Mesenchymal stem cell (in vitro differentiated cells and primary cell): ENCODE measurements at regions not wholly inside any gene's neighbourhood (a gene's known extent, or its start where the extent isn't known, plus 50 kb on each side); places are given as distances from the start of the nearest gene placed in this dataset.

Experiments
- DNase-seq: peaks from one replicate; pipeline ENCODE4 v3.0.0-alpha.2; 2013
- H2AFZ ChIP-seq: one replicate; pipeline ENCODE4 v1.6.1; 2013; ENCODE audit warnings: low read depth, mild to moderate bottlenecking, control low read depth, inconsistent platforms, low read length, moderate library complexity
- H2AK5ac ChIP-seq: 2 replicates; pipeline ENCODE4 v1.6.1; 2013; ENCODE audit warnings: low read length, moderate library complexity, mild to moderate bottlenecking, inconsistent platforms; ENCODE audit not compliant: severe bottlenecking
- H2BK120ac ChIP-seq: one replicate; pipeline ENCODE4 v1.6.1; 2013; ENCODE audit warnings: low read depth, mild to moderate bottlenecking, inconsistent platforms, low read length, moderate library complexity
- H2BK12ac ChIP-seq, 2 experiments: one replicate each; pipeline ENCODE4 v1.6.1; 2013; ENCODE audit warnings: inconsistent platforms in 2 of 2, low read length in 2 of 2, mild to moderate bottlenecking in 2 of 2, moderate library complexity in 2 of 2, control low read depth in 1 of 2
- H2BK15ac ChIP-seq: one replicate; pipeline ENCODE4 v1.6.1; 2013; ENCODE audit warnings: mild to moderate bottlenecking, low read depth, inconsistent platforms; ENCODE audit not compliant: poor library complexity, severe bottlenecking
- H2BK5ac ChIP-seq: 2 replicates; pipeline ENCODE4 v1.6.1; 2013; ENCODE audit warnings: low read depth, mild to moderate bottlenecking, low read length, control low read depth, inconsistent platforms; ENCODE audit not compliant: poor library complexity, severe bottlenecking
- H3K14ac ChIP-seq, 2 experiments: one replicate each; pipeline ENCODE4 v1.6.1; 2013; ENCODE audit warnings: inconsistent platforms in 2 of 2, low read length in 2 of 2, control low read depth in 1 of 2, mild to moderate bottlenecking in 1 of 2, moderate library complexity in 1 of 2
- H3K18ac ChIP-seq, 2 experiments: one replicate each; pipeline ENCODE4 v1.6.1; 2013; ENCODE audit warnings: inconsistent platforms in 2 of 2, low read length in 2 of 2, control low read depth in 1 of 2, low read depth in 1 of 2, mild to moderate bottlenecking in 1 of 2
- H3K23ac ChIP-seq, 2 experiments: one replicate each; pipeline ENCODE4 v1.6.1; 2013; ENCODE audit warnings: inconsistent platforms in 2 of 2, low read length in 2 of 2, mild to moderate bottlenecking in 2 of 2, moderate library complexity in 2 of 2, control low read depth in 1 of 2
- H3K27ac ChIP-seq: 2 replicates; pipeline ENCODE4 v1.5.1; 2013; ENCODE audit warnings: mild to moderate bottlenecking, moderate library complexity, low read length, control low read depth, inconsistent platforms; ENCODE audit not compliant: poor library complexity, severe bottlenecking
- H3K27me3 ChIP-seq, 2 experiments: 2 replicates each; pipeline versions ENCODE4 v1.6.1 to v1.7.0; 2013; ENCODE audit warnings: low read length in 2 of 2, mild to moderate bottlenecking in 2 of 2, moderate library complexity in 2 of 2, control low read depth in 1 of 2, inconsistent platforms in 1 of 2; ENCODE audit not compliant: control insufficient read depth in 1 of 2, insufficient read depth in 1 of 2
- H3K36me3 ChIP-seq, 2 experiments: 2 replicates each; pipeline versions ENCODE4 v1.6.1 to v1.7.0; 2013; ENCODE audit warnings: low read length in 2 of 2, control low read depth in 1 of 2, inconsistent platforms in 1 of 2, low read depth in 1 of 2, mild to moderate bottlenecking in 1 of 2; ENCODE audit not compliant: insufficient read depth in 2 of 2, control insufficient read depth in 1 of 2
- H3K4ac ChIP-seq, 2 experiments: one replicate each; pipeline ENCODE4 v1.6.1; 2013; ENCODE audit warnings: inconsistent platforms in 2 of 2, low read length in 2 of 2, mild to moderate bottlenecking in 2 of 2, moderate library complexity in 2 of 2, control low read depth in 1 of 2, low read depth in 1 of 2
- H3K4me1 ChIP-seq: 2 replicates; pipeline ENCODE4 v1.6.1; 2013; ENCODE audit warnings: low read depth, low read length, control low read depth; ENCODE audit not compliant: control insufficient read depth, insufficient read depth
- H3K4me2 ChIP-seq: 2 replicates; pipeline ENCODE4 v1.6.1; 2013; ENCODE audit warnings: low read length, mild to moderate bottlenecking, inconsistent platforms; ENCODE audit not compliant: poor library complexity, severe bottlenecking
- H3K4me3 ChIP-seq, 2 experiments: 2 replicates each; pipeline versions ENCODE4 v1.5.1 to v1.7.0; 2013; ENCODE audit warnings: low read length in 2 of 2, mild to moderate bottlenecking in 2 of 2, control low read depth in 1 of 2, low read depth in 1 of 2; ENCODE audit not compliant: insufficient read depth in 1 of 2
- H3K79me1 ChIP-seq: replicated peaks from 2 replicates; pipeline ENCODE4 v1.6.1; 2013; ENCODE audit warnings: mild to moderate bottlenecking, control low read depth, low read length, inconsistent platforms; ENCODE audit not compliant: poor library complexity, severe bottlenecking
- H3K9ac ChIP-seq: 2 replicates; pipeline ENCODE4 v1.7.0; 2013; ENCODE audit warnings: mild to moderate bottlenecking, low read length, moderate library complexity
- H3K9me3 ChIP-seq: 2 replicates; pipeline ENCODE4 v1.7.0; 2013; ENCODE audit warnings: mild to moderate bottlenecking, low read length; ENCODE audit not compliant: control insufficient read depth
- H4K8ac ChIP-seq: one replicate; pipeline ENCODE4 v1.6.1; 2013; ENCODE audit warnings: inconsistent platforms, mild to moderate bottlenecking, low read length, moderate library complexity
- H4K91ac ChIP-seq: one replicate; pipeline ENCODE4 v1.6.1; 2013; ENCODE audit warnings: mild to moderate bottlenecking, low read length, inconsistent platforms
- WGBS: methylation state at CpG from one replicate; pipeline ENCODE4 v1.1.7; 2013; ENCODE audit warnings: mixed read lengths; 5-methylcytosine and 5-hydroxymethylcytosine counted together

DNA sequence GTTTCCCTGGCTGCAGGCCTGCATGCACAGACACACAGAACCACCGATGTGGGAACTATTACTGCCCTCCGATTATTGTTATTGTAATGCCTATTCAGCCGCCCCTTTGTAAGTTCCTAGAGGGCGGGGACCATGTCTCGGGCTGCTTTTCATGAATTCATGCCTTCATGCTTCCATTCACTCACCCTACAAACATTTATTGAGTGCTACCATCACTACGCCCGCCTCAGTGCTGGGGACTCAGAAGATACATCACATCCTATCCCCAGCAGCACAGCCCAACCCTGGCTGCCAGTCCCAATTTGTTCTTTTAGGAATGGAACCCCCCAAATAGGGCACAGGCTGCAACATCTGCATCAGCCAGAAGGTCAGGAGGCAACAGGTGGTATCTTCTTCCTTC lies 75.9 kb downstream of the FOXA2 start:
- Histone ChIP-seq H3K4me2 (no peak overlapping the region), H3K18ac (no peak overlapping the region), H2AK5ac (no peak overlapping the region), H3K4ac (no peak overlapping the region), H3K23ac (no peak overlapping the region), H3K27me3 (peaks cover 6 to 8% of the 10 kb centered on the region in 2 experiments), H3K27ac (no peak overlapping the region), H4K91ac (no peak overlapping the region), H3K14ac (no peak overlapping the region), H3K79me1 (no peaks in the 10 kb centered on the region), H2BK5ac (no peak overlapping the region), H2BK120ac (no peak overlapping the region), H3K9me3 (no peaks in the 10 kb centered on the region), H3K4me1 (no peaks in the 10 kb centered on the region), H3K4me3 (no peak overlapping the region), H2AFZ (no peak overlapping the region), H3K36me3 (no peaks in the 10 kb centered on the region), H3K9ac (no peak overlapping the region), H2BK15ac (no peak overlapping the region), H4K8ac (no peak overlapping the region), H2BK12ac (no peak overlapping the region)
- WGBS: 59% methylated on average over 7 of the region's 7 CpGs
- DNase-seq: no peak

DNA sequence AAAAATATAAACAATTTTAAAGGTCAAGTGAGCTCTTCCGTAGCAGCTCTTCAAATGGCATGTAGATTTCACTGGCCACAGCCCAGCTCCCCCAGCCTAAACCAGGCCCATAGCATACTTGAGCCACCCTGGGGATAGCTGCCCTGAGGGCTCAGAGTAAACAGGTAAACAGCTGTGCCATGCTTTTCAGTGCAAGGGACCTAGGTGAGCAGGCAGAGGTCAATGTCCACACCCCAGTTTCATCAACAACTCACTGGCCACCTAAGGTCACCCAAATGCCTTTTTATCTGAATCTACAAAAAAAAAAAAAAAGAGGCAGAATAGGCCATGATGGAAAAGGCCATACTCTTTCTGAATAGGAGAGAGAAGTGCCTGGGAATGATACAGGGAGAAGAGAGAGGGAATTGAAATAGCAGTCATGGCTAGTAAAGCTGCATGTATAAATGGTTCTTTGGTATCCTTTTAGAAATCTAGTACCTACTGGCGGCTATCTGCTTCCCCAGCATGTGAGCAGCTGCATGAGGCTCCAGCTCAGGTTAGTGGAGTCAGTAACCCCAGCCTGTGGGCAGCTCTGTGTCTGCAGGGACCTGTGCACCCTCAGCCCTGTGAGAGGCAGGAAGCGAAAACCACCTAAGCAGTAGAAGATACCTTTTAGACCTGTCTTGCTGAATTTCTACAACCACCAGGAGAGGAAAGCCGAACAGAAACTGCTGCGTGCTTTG lies 77.0 kb downstream of the FOXA2 start:
- Histone ChIP-seq H2BK15ac (no peak overlapping the region), H3K36me3 (no peaks in the 10 kb centered on the region)

DNA sequence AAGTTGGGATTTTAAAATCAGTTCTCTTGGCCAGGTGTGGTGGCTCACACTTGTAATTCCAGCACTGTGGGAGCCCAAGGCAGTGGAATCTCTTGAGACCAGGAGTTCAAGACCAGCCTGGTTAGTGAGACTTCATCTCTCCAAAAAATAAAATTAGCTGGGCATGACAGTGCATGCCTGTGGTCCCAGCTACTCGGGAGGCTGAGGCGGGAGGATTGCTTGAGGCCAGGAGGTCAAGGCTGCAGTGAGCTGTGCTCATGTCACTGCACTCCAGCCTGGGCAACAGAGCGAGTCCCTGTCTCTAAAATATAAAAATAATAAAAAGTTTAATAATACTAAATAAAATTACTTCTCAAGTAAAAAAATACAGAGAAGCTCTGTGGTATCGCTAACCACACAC lies 77.5 kb downstream of the FOXA2 start:
- Histone ChIP-seq H4K8ac (no peak overlapping the region), H3K9me3 (no peaks in the 10 kb centered on the region), H3K14ac (no peak overlapping the region), H3K27me3 (peaks cover 2 to 6% of the 10 kb centered on the region in 2 experiments), H3K27ac (no peak overlapping the region), H3K4ac (no peak overlapping the region), H4K91ac (no peak overlapping the region), H2AK5ac (no peak overlapping the region), H2BK120ac (no peak overlapping the region), H3K4me3 (no peak overlapping the region), H3K79me1 (no peaks in the 10 kb centered on the region), H3K36me3 (no peaks in the 10 kb centered on the region), H3K9ac (no peak overlapping the region), H2BK15ac (no peak overlapping the region), H3K4me2 (no peak overlapping the region), H3K4me1 (no peaks in the 10 kb centered on the region), H2AFZ (no peak overlapping the region), H3K18ac (no peak overlapping the region), H3K23ac (no peak overlapping the region), H2BK5ac (no peak overlapping the region), H2BK12ac (no peak overlapping the region)
- no peak for DNase-seq
- WGBS: 54% methylated on average over 2 of the region's 4 CpGs

More for the DNA sequence above, 77.0 kb downstream of the FOXA2 start:
- H3K14ac ChIP-seq: no peak overlapping the region
- no peaks in the 10 kb centered on the region for H3K79me1 ChIP-seq
- no peak overlapping the region for H3K4me3 ChIP-seq
- H3K27me3 ChIP-seq: peaks cover 6% of the 10 kb centered on the region in 2 experiments
- no peak overlapping the region for H3K4me2 ChIP-seq
- H3K27ac ChIP-seq: no peak overlapping the region
- no peak overlapping the region for H4K8ac ChIP-seq
- no peak for DNase-seq
- no peak overlapping the region for H4K91ac ChIP-seq
- no peak overlapping the region for H2BK12ac ChIP-seq
- H3K23ac ChIP-seq: no peak overlapping the region
- H2BK5ac ChIP-seq: no peak overlapping the region
- no peaks in the 10 kb centered on the region for H3K4me1 ChIP-seq
- WGBS: 69% methylated on average over 4 of the region's 5 CpGs
- no peak overlapping the region for H3K4ac ChIP-seq
- H2AFZ ChIP-seq: no peak overlapping the region
- no peak overlapping the region for H2BK120ac ChIP-seq
- no peaks in the 10 kb centered on the region for H3K9me3 ChIP-seq
- no peak overlapping the region for H3K9ac ChIP-seq
- H3K18ac ChIP-seq: no peak overlapping the region
- no peak overlapping the region for H2AK5ac ChIP-seq

DNA sequence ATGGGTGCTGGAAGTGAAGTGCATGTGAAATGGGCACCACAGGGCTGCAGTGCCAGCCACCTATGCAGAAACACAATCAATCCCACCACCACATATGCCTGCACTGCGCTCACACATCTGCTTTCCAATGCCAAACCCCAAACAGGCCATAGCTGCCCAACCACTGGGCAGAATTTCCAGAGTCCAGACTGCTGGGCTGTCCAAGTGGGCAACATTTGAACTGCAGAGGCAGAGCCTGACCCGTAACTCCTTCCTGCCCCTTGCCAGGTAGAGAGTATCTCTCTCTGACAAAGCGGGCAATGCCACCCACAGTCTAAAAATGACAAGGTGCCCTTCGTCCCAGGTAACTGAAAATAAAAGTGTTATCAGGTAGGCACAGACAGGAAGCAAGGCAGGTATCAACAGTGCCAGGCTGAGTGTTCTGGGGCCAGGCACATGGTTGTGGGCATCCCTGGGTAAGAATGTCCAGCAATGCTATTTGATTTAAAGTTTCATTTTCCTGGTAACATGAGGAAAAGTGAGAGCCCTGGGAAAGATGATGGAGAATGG lies 79.5 kb downstream of the FOXA2 start:
- Histone ChIP-seq H3K4me2 (no peak overlapping the region), H2AFZ (no peak overlapping the region), H3K14ac (no peak overlapping the region), H3K9me3 (no peaks in the 10 kb centered on the region), H2BK15ac (no peak overlapping the region), H3K27ac (no peak overlapping the region), H3K23ac (no peak overlapping the region), H2BK5ac (no peak overlapping the region), H3K36me3 (no peaks in the 10 kb centered on the region), H3K79me1 (no peaks in the 10 kb centered on the region), H3K9ac (no peak overlapping the region), H3K18ac (no peak overlapping the region), H3K4ac (no peak overlapping the region), H3K27me3 (peaks cover 0 to 6% of the 10 kb centered on the region in 2 experiments), H3K4me3 (no peak overlapping the region), H2BK120ac (no peak overlapping the region), H3K4me1 (no peaks in the 10 kb centered on the region), H2BK12ac (no peak overlapping the region), H4K8ac (no peak overlapping the region), H4K91ac (no peak overlapping the region), H2AK5ac (no peak overlapping the region)
- 76% methylated on average over 4 of the region's 4 CpGs for WGBS
- DNase-seq: no peak
